Kidney (tissue), 13 donors: ENCODE measurements at regions not wholly inside any gene's neighbourhood (a gene's known extent, or its start where the extent isn't known, plus 50 kb on each side); places are given as distances from the start of the nearest gene placed in this dataset.

Experiments used
- DNase-seq, 5 donors: peaks; one replicate each; pipeline ENCODE4 v3.0.0-alpha.2; 2013 to 2020
- FAIRE-seq: peaks from 2 replicates; lab custom pipeline; 2012; peaks lifted over from hg19 to GRCh38; lab: Jason Lieb, UNC
- H3K27ac ChIP-seq, 2 donors: one replicate each; pipeline ENCODE4 v1.7.0; 2013; ENCODE audit warnings: low read depth in 2 of 2, low read length in 2 of 2, inconsistent platforms in 1 of 2
- H3K27me3 ChIP-seq: one replicate; pipeline ENCODE4 v1.7.1; 2013; ENCODE audit warnings: low read length, inconsistent platforms; ENCODE audit not compliant: control insufficient read depth, insufficient read depth
- H3K36me3 ChIP-seq, 3 donors: one replicate each; pipeline versions ENCODE4 v1.7.0 to v1.7.1; 2013; ENCODE audit warnings: low read length in 3 of 3, control low read depth in 1 of 3, inconsistent platforms in 1 of 3; ENCODE audit not compliant: insufficient read depth in 3 of 3, control insufficient read depth in 2 of 3
- H3K4me1 ChIP-seq, 3 donors: one replicate each; pipeline versions ENCODE4 v1.7.0 to v1.7.1; 2013; ENCODE audit warnings: low read length in 3 of 3, inconsistent platforms in 1 of 3, low read depth in 1 of 3; ENCODE audit not compliant: control insufficient read depth in 2 of 3, insufficient read depth in 2 of 3
- H3K4me3 ChIP-seq, 3 donors: one replicate each; pipeline versions ENCODE4 v1.7.0 to v1.8.1; 2013; ENCODE audit warnings: low read length in 3 of 3, control low read depth in 1 of 3, inconsistent platforms in 1 of 3
- H3K9ac ChIP-seq, 3 donors: one replicate each; pipeline versions ENCODE4 v1.7.0 to v1.7.1; 2013; ENCODE audit warnings: low read length in 3 of 3, control low read depth in 1 of 3, inconsistent platforms in 1 of 3
- H3K9me3 ChIP-seq, 3 donors: one replicate each; pipeline versions ENCODE4 v1.7.0 to v1.7.1; 2013; ENCODE audit warnings: low read length in 3 of 3, control low read depth in 1 of 3, inconsistent platforms in 1 of 3; ENCODE audit not compliant: control insufficient read depth in 2 of 3, insufficient read depth in 1 of 3
- CTCF ChIP-seq: IDR thresholded peaks from 3 replicates; pipeline ENCODE4 v1.5.1; 2012; ENCODE audit warnings: mild to moderate bottlenecking, moderate library complexity, borderline replicate concordance; ENCODE audit not compliant: insufficient read depth; ENCODE audit errors: extremely low read depth
- intact Hi-C: fragments of 100-400 bp; cut with DNase I; formaldehyde crosslinking; loops from one replicate; pipeline ENCODE4 v1.11.1; 2022
- donor health status: control.
- donor health status: control.
- donor health status: control.
- donor health status: control.
- donor health status: control.
- donor health status: DM: yes; HTN: yes; CAD: no.
- donor health status: Normal renal cell carcinoma (clear cell type).

GRCh38 chr20:24871480-24872213, 77.4 kb upstream of the CST7 start:
- FAIRE-seq: no peak
- Histone ChIP-seq H3K9me3 (peaks cover 0 to under 1% (median 0%) of the 10 kb centered on the region in 3 donors), H3K9ac (no peak overlapping the region), H3K27me3 (no peaks in the 10 kb centered on the region), H3K27ac (no peak overlapping the region), H3K36me3 (no peaks in the 10 kb centered on the region), H3K4me3 (no peak overlapping the region), H3K4me1 (peaks cover 0 to 4% (median 0%) of the 10 kb centered on the region in 3 donors)
- TF ChIP-seq CTCF: no peak
- intact Hi-C loops: no loop called here
- DNase-seq: peak in 2 of 5 donors; percentile 11 to 53

GRCh38 chr20:24872291-24873024, 76.6 kb upstream of the CST7 start:
- Histone ChIP-seq H3K27me3 (no peaks in the 10 kb centered on the region), H3K27ac (no peak overlapping the region), H3K4me3 (no peak overlapping the region), H3K36me3 (no peaks in the 10 kb centered on the region), H3K9me3 (peaks cover 0 to 2% (median 0%) of the 10 kb centered on the region in 3 donors), H3K4me1 (peaks cover 0 to 4% (median 0%) of the 10 kb centered on the region in 3 donors), H3K9ac (no peak overlapping the region)
- no peak for FAIRE-seq
- no peak for TF ChIP-seq CTCF
- intact Hi-C loops: no loop called here
- DNase-seq: peak in 3 of 5 donors; percentile 17 to 50 (median 24)

DNA sequence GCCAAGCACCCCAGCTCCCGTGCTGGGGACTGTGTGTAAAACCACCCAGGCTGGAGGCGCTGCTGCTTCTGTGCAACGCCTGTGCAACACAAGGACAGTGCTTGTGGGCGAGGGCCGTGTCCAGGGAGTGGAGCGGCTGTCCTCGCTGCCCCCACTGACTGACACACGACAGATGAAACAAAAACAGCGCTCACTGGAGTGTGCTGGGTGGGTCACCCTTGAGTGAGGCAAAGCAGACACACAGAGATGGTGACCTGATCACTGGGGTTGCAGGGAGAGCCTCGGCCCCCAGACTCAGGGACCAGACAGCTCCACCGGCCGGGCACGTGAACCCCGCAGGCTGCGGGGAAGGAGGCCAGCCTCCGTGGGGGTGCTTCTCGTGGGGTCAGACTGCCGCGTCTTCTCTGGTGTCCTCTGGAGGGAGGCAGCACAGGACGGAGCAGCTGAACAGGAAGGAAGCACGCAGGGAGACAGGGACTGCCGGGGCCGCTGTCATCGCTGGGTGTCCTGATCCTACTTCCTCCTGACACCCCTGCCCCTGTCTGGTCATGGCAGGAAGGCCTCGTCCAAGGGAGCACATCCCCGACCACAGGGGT, 75.9 kb upstream of the CST7 start:
- Histone ChIP-seq H3K9ac (no peak overlapping the region), H3K4me1 (peaks cover 0 to 4% (median 0%) of the 10 kb centered on the region in 3 donors), H3K27me3 (no peaks in the 10 kb centered on the region), H3K27ac (no peak overlapping the region), H3K9me3 (peaks cover 0 to 2% (median 0%) of the 10 kb centered on the region in 3 donors), H3K4me3 (no peak overlapping the region), H3K36me3 (no peaks in the 10 kb centered on the region)
- no peak for TF ChIP-seq CTCF
- DNase-seq: peak in 4 of 5 donors; percentile 51 to 72 (median 58)
- intact Hi-C loops: no loop called here
- no peak for FAIRE-seq
